ENCODE measurements at regions not wholly inside any gene's neighbourhood (a gene's known extent, or its start where the extent isn't known, plus 50 kb on each side); places are given as distances from the start of the nearest gene placed in this dataset.

GRCh38 chr1:233448109-233448689 lies 120.7 kb downstream of the MAP3K21 start:
- TF ChIP-seq ZNF830 (CRISPR knock-in tag; IDR thresholded peaks at IDR 0.05): no peak
- no peak for TF ChIP-seq ZBTB43 (CRISPR knock-in tag; IDR thresholded peaks at IDR 0.05)
- no peak for TF ChIP-seq NFIX (CRISPR knock-in tag; IDR thresholded peaks at IDR 0.05; ENCODE audit: low read depth)
- no peak for TF ChIP-seq ARHGAP35 (IDR thresholded peaks at IDR 0.05; ENCODE audit: partially characterized antibody)
- no peak for TF ChIP-seq TFAP4 (CRISPR knock-in tag; IDR thresholded peaks at IDR 0.05; ENCODE audit: borderline replicate concordance)
- no peak for TF ChIP-seq NFYB (IDR thresholded peaks at IDR 0.05; ENCODE audit: extremely low read depth, insufficient read length)
